SK-N-SH (cell line): ENCODE measurements at regions not wholly inside any gene's neighbourhood (a gene's known extent, or its start where the extent isn't known, plus 50 kb on each side); places are given as distances from the start of the nearest gene placed in this dataset.

Source experiments
- CTCF ChIP-seq: fragments of 200-600 bp; sonication (generic); IDR thresholded peaks from 2 replicates; pipeline ENCODE4 v1.6.1; 2017; ENCODE audit warnings: antibody characterized with exemption, mild to moderate bottlenecking, moderate library complexity
- ELF1 ChIP-seq: IDR thresholded peaks from 2 replicates; pipeline ENCODE4 v1.4.0; 2012
- EP300 ChIP-seq, 2 experiments: IDR thresholded peaks; 2 replicates each; pipeline versions ENCODE4 v1.4.0 to v1.6.1; 2012; ENCODE audit warnings: borderline replicate concordance in 1 of 2, low read depth in 1 of 2, low read length in 1 of 2
- MAX ChIP-seq: IDR thresholded peaks from 2 replicates; pipeline ENCODE4 v1.4.0; 2012; ENCODE audit warnings: low read depth
- MXI1 ChIP-seq: IDR thresholded peaks from 2 replicates; pipeline ENCODE4 v1.6.1; 2012; ENCODE audit warnings: mild to moderate bottlenecking, low read depth, low read length, improper control_type of control experiment
- POLR2AphosphoS5 ChIP-seq: IDR thresholded peaks from 2 replicates; pipeline ENCODE4 v1.6.1; 2012; ENCODE audit warnings: low read depth, low read length
- REST ChIP-seq: IDR thresholded peaks from 2 replicates; pipeline ENCODE4 v1.6.1; 2012; ENCODE audit warnings: mild to moderate bottlenecking, low read depth, low read length, moderate library complexity
- SIN3A ChIP-seq: IDR thresholded peaks from 2 replicates; pipeline ENCODE4 v1.6.1; 2012; ENCODE audit warnings: low read depth, mild to moderate bottlenecking, low read length, moderate library complexity, borderline replicate concordance

GRCh38 chr9:22650145-22650544 lies 203.5 kb downstream of the DMRTA1 start:
- no peak for TF ChIP-seq CTCF
- no peak for TF ChIP-seq REST
- no peak for TF ChIP-seq ELF1
- no peak for TF ChIP-seq MXI1
- no peak for TF ChIP-seq MAX
- no peak for TF ChIP-seq EP300 (IDR thresholded peaks at IDR 0.05; ENCODE audit: borderline replicate concordance in 1 of 2, low read depth in 1 of 2, low read length in 1 of 2)
- TF ChIP-seq POLR2AphosphoS5: no peak
- TF ChIP-seq SIN3A: no peak
